ENCODE measurements at regions not wholly inside any gene's neighbourhood (a gene's known extent, or its start where the extent isn't known, plus 50 kb on each side); places are given as distances from the start of the nearest gene placed in this dataset.

- Histone ChIP-seq H3K4me2 (ENCODE audit: insufficient read depth, insufficient read length, low read length) (no peak overlapping the region), H3K56ac (ENCODE audit: insufficient read length, low read depth, low read length) (no peak overlapping the region), H2BK15ac (ENCODE audit: low read depth, low read length) (no peak overlapping the region), H2BK12ac (ENCODE audit: insufficient read length, low read depth, low read length) (no peak overlapping the region), H3T11ph (ENCODE audit: low read length) (no peak overlapping the region), H4K20me1 (ENCODE audit: control insufficient read depth, insufficient read depth, insufficient read length) (no peaks in the 10 kb centered on the region), H4K8ac (replicated peaks; ENCODE audit: insufficient read length, low read depth, low read length) (no peak overlapping the region), H3K4me1 (ENCODE audit: insufficient read depth, low read length) (no peaks in the 10 kb centered on the region), H3K27ac (ENCODE audit: insufficient read length, low read depth, low read length) (no peak overlapping the region), H3K79me2 (ENCODE audit: insufficient read depth, low read length) (no peaks in the 10 kb centered on the region), H4K5ac (ENCODE audit: insufficient read length, low read depth, low read length) (no peak overlapping the region), H3K27me3 (ENCODE audit: insufficient read depth, low read length) (no peaks in the 10 kb centered on the region), H3K9me3 (ENCODE audit: control insufficient read depth, low read depth, low read length) (no peaks in the 10 kb centered on the region), H3K23ac (ENCODE audit: insufficient read length, low read depth, low read length) (no peak overlapping the region), H3K18ac (ENCODE audit: insufficient read length, low read depth, low read length) (no peak overlapping the region), H3K4ac (ENCODE audit: low read depth, low read length) (no peak overlapping the region), H4K91ac (ENCODE audit: insufficient read length, low read depth, low read length) (no peak overlapping the region), H2BK20ac (ENCODE audit: low read depth, low read length, poor library complexity, severe bottlenecking) (no peak overlapping the region), H2BK5ac (ENCODE audit: insufficient read length, low read length) (no peak overlapping the region), H3K79me1 (ENCODE audit: insufficient read depth, low read depth, low read length, poor library complexity, severe bottlenecking) (no peaks in the 10 kb centered on the region), H3K14ac (ENCODE audit: insufficient read depth, low read length) (no peak overlapping the region), H3K23me2 (ENCODE audit: insufficient read length, low read depth, low read length, poor library complexity, severe bottlenecking) (no peaks in the 10 kb centered on the region), H2AFZ (ENCODE audit: low read length) (no peak overlapping the region), H2AK5ac (ENCODE audit: insufficient read length, low read length) (no peak overlapping the region), H3K9ac (ENCODE audit: extremely low read depth, insufficient read length, low read length) (no peak overlapping the region), H2BK120ac (ENCODE audit: low read depth, low read length, poor library complexity, severe bottlenecking) (no peak overlapping the region)
- Mint-ChIP-seq H3K4me1 (peaks cover 1 to 9% of the 10 kb centered on the region in 2 experiments), H3K36me3 (ENCODE audit: insufficient read depth in 1 of 3, low read depth in 3 of 3) (no peaks in the 10 kb centered on the region; a peak in 1 of 7 replicates), H3K9me3 (peaks cover 0 to 6% of the 10 kb centered on the region in 2 experiments; a peak in 2 of 5 replicates), H3K4me3 (no peak overlapping the region), H3K27ac (no peak overlapping the region), H3K27me3 (ENCODE audit: low read depth) (no peaks in the 10 kb centered on the region)
- TF ChIP-seq CTCF (conservative IDR thresholded peaks at IDR 0.05): no peak
- no CpG with 5 or more reads among the region's 2 CpGs for WGBS (ENCODE audit: extremely low coverage, insufficient read length, low lambda C conversion rate)
- no peak for DNase-seq
Measured at GRCh38 chr1:74933500-74933899, 200.5 kb downstream of the TYW3 start.

All from H9 (cell line).